Upper lobe of left lung (tissue), 4 donors: ENCODE measurements at regions not wholly inside any gene's neighbourhood (a gene's known extent, or its start where the extent isn't known, plus 50 kb on each side); places are given as distances from the start of the nearest gene placed in this dataset.

ENCODE experiments used
- CTCF ChIP-seq, 6 experiments: fragments of 450-650 bp in 4 of 6; fragments of 200-600 bp in 2 of 6; sonication (generic) in 2 of 6; IDR thresholded peaks; one replicate each; pipeline ENCODE4 v1.5.1; 2016 to 2019; ENCODE audit warnings: antibody characterized with exemption in 6 of 6
- EP300 ChIP-seq, 4 donors: sonication (generic); formaldehyde crosslinking; IDR thresholded peaks; one replicate each; pipeline ENCODE4 v1.5.1; 2017; ENCODE audit warnings: antibody characterized with exemption in 4 of 4, control low read depth in 2 of 4
- POLR2A ChIP-seq, 4 donors: fragments of 450-650 bp; IDR thresholded peaks; one replicate each; pipeline ENCODE4 v1.5.1; 2016 to 2017; ENCODE audit warnings: antibody characterized with exemption in 4 of 4, mild to moderate bottlenecking in 2 of 4
- POLR2AphosphoS5 ChIP-seq, 2 donors: sonication (generic); formaldehyde crosslinking; IDR thresholded peaks; one replicate each; pipeline ENCODE4 v1.5.1; 2017; ENCODE audit warnings: antibody characterized with exemption in 2 of 2

- TF ChIP-seq CTCF (IDR thresholded peaks at IDR 0.05), result no peak
- TF ChIP-seq POLR2AphosphoS5 (IDR thresholded peaks at IDR 0.05), result no peak
- TF ChIP-seq POLR2A (IDR thresholded peaks at IDR 0.05), result no peak
- TF ChIP-seq EP300 (IDR thresholded peaks at IDR 0.05), result no peak
Observed at GRCh38 chr1:47627016-47627415, 189.2 kb downstream of the FOXD2 start.
